LNCaP clone FGC (cell line): ENCODE measurements at regions not wholly inside any gene's neighbourhood (a gene's known extent, or its start where the extent isn't known, plus 50 kb on each side); places are given as distances from the start of the nearest gene placed in this dataset.

Source experiments
- DNase-seq: peaks from one replicate; pipeline ENCODE4 v3.0.0-alpha.2; 2011; ENCODE audit warnings: low read depth
- H3K4me3 ChIP-seq: 2 replicates; pipeline ENCODE4 v1.5.1; 2011; ENCODE audit warnings: mild to moderate bottlenecking, low read depth, low read length, control low read depth
- TF ChIP-seq, protein P1 (sequence below): IDR thresholded peaks from 2 replicates; pipeline ENCODE4 v1.5.1; 2012; ENCODE audit warnings: mild to moderate bottlenecking; ENCODE audit not compliant: control insufficient read depth, insufficient read depth; ENCODE audit errors: extremely low read depth

DNA sequence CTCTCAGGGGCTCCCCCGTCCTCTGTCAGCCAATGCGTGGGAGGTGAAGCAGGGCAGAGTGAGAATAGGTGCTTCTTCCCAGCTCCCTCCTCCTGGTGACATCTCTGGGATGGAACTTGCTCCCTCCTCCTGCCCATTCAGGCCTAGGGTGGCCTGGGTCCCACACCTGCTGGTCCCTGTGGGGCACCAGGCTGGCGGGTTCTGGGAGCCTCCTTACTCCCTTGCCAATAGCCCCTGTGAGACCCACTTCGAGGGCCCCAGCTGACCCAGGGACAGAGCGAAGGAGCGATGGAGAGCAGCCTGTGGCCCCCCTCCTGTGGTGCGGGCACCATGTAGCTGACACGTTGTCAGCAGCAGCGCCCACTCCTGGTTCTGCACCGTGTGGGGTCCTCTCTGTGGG is 512.6 kb downstream of the GLRX3 start:
- TF ChIP-seq, protein P1, sequence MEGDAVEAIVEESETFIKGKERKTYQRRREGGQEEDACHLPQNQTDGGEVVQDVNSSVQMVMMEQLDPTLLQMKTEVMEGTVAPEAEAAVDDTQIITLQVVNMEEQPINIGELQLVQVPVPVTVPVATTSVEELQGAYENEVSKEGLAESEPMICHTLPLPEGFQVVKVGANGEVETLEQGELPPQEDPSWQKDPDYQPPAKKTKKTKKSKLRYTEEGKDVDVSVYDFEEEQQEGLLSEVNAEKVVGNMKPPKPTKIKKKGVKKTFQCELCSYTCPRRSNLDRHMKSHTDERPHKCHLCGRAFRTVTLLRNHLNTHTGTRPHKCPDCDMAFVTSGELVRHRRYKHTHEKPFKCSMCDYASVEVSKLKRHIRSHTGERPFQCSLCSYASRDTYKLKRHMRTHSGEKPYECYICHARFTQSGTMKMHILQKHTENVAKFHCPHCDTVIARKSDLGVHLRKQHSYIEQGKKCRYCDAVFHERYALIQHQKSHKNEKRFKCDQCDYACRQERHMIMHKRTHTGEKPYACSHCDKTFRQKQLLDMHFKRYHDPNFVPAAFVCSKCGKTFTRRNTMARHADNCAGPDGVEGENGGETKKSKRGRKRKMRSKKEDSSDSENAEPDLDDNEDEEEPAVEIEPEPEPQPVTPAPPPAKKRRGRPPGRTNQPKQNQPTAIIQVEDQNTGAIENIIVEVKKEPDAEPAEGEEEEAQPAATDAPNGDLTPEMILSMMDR: no peak
- no peak for DNase-seq

DNA sequence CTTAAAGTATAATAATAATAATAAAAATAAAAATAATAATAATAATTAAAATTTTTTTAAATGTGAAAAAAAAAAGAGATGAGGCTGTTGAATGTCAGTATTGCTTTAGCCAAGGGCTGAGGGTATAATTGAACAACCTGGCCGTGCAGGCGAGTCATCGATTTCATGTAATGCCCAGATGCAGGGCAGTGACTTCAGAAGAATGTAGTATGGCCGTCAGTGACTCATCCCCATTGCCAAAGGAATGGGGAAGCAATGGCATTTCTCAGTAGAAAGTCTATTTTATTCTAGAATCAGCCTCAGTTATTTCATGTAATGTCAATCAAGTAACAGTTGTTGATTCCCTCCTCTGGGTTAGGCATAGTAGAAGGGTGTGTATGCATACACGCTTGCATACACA is 516.4 kb downstream of the GLRX3 start:
- no peak overlapping the region for H3K4me3 ChIP-seq
- TF ChIP-seq, protein P1: no peak
- DNase-seq: no peak

More for the DNA sequence above, 512.6 kb downstream of the GLRX3 start:
- H3K4me3 ChIP-seq: no peak overlapping the region

DNA sequence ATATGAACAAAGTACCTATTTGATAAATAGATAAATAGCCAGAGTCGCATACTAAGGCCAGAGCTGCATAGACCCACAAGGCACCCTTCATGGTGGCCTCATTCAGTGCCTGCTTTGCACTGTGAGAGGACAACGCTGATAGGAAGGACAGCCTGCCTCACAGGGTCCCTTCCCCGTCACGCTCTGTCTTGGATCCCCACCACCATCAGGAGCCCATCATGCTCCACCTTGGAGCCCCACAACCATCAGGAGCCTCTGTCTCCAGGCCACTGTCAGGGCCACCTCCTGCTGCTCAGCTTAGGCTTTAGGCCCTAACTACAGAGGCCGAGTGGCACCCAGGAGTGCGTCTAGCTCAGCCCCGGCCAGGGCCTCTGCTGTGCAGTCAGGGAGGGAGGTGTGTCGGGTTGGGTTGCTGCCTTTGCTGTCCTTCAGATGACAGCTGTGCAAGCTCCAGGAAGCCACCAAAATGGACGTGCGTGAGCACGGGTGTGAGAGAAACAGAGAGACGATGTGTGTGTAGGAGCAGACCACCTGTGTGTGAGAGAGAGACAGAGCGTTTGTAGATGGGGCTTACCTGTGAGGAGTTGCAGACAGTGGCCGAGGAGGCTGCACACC is 516.9 kb downstream of the GLRX3 start:
- H3K4me3 ChIP-seq: no peak overlapping the region
- TF ChIP-seq, protein P1: no peak
- no peak for DNase-seq

DNA sequence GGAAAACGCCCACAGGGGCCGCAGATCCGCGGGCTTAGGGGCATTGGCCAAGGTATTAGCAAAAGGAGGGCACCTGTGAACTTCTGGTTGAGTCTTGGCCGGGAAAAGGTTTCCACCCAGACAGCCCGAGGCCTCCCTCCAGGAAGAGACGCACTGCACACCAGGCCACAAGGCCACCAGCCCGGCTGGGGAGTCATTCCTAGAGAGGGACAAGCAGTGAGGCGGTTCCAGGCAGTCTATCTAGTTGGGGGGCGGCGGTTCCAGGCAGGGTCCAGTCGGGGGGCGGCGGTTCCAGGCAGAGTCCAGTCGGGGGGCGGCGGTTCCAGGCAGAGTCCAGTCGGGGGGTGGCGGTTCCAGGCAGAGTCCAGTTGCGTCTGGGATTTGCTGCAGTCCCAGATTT is 518.5 kb downstream of the GLRX3 start:
- TF ChIP-seq, protein P1: no peak
- no peak overlapping the region for H3K4me3 ChIP-seq
- no peak for DNase-seq

DNA sequence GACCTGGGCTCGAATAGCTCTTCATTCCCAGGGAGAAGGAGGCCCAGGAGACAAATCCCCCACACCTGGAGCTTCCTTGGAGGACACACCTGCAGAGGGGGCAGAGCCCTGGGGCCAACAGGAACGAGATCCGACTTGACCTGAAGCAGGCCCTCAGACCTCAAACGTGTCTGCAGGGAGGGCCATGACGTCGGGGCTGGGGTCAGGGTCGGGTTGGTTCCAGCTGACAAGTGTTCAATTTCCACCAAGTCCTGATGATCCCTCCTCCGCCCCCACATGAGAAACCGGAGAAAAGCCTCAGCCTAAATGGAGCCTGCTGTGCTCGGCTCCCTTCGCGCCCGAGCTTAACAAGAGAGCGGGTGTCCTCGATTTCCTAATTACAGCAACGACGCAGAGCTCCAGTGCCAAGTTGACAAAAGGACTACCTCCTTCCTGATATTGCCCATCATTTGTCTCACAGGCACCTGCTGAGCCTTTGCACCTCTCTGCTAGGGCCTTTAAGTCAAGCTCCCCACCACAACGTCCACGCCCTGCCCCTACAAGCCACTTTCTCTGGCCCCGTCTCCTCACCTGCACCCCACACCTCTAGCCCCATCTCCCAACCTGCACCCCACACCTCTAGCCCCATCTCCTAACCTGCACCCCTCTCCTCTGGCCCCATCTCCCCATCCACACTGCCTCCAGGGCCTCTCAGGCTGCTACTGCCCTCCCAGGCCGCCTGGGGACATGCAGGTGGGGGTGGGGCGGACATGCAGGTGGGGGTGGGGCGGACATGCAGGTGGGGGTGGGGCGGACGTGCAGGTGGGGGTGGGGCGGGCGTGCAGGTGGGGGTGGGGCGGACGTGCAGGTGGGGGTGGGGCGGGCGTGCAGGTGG is 519.4 kb downstream of the GLRX3 start:
- no peak overlapping the region for H3K4me3 ChIP-seq
- TF ChIP-seq, protein P1: no peak
- DNase-seq: no peak

DNA sequence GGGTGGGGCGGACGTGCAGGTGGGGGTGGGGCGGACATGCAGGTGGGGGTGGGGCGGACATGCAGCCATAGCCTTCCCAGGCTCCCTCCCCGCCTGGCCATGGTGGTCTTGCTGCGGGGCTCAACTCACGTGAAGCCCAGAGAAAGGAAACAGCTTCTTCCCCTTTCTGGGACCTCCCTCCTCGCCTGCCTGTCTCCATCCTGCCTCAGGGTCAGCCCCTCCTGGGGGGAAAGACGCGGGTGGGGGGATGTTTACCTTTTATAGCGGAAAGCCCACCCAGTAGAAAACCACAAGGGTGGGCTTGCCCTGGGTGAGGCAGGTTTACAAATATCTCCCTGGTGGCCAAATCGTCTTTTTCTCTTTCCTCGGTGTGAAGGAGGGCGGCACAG is 520.0 kb downstream of the GLRX3 start:
- TF ChIP-seq, protein P1: no peak
- H3K4me3 ChIP-seq: no peak overlapping the region

More for the DNA sequence above, 520.0 kb downstream of the GLRX3 start:
- no peak for DNase-seq
